HS-5 (cell line): ENCODE measurements at regions not wholly inside any gene's neighbourhood (a gene's known extent, or its start where the extent isn't known, plus 50 kb on each side); places are given as distances from the start of the nearest gene placed in this dataset.

Source experiments
- DNase-seq: peaks from one replicate; pipeline ENCODE4 v3.0.0-alpha.2; 2012; ENCODE audit warnings: low read depth

DNA sequence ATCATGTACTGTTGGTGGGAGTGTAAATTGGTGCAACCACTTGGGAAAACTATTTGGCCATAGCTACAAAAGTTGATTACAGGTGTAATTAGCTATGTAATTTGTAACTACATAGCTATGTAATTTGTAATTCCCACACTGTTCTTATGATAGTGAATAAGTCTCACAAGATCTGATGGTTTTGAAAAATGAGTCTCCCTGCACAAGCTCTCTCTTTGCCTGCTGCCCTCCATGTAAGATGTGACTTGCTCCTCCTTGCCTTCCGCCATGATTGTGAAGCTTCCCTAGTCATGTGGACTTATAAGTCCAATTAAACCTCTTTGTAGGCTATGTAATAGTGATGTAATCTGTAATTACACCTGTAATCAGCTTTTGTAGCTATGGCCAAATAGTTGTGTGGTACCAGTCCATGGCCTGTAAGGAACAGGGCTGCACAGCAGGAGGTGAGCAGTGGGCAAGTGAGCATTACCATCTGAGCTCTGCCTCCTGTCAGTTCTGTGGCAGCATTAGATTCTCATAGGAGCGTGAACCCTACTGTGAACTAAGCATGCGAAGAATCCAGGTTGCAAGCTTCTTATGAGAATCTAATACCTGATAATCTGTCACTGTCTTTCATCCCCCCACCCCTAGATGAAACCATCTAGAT, 133.7 kb upstream of the COPS8 start:
- no peak for DNase-seq

DNA sequence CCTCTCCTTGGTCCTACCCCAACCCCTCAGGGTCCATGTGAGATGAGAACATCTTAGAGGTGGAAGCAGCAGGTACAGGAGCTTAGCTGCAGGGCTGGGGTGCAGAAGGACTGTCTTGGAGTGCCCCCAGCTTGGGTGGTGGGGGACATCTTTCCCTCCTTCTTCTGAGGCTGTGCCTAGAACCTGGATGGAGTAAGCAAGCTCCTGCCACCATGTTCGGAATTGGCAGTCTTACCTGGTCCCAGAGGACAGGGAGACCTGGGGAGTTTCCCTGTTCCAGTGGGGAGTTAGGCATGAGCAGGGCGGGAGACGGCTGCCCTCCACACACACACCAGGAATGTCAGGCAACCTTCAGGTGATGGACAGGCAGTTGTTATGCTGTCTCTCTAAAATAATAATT, 131.0 kb upstream of the COPS8 start:
- no peak for DNase-seq

DNA sequence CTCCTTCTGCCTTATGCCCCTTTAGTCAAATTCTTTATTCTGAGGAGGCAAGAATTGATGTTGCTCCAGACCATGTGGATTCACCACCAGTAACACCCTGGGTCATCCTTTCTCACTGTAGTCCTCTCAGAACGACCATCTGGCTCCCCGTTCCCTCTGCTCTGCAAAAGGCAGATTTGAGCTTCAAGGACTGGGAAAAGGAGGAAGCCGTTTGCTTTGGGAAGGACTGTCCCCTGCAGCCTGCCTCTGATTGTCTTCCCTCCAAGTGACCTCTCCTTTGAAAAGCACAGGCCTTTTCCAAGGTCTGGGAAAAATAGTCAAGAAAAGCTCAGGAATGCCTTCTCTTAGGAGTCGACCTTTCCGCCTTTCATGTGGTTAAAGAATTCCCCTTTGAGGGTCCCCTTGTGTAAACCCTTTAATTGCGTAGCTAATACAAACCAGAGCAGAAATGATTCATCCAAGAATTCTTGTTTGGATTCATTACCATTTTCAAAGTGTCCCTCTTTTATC, 130.1 kb upstream of the COPS8 start:
- DNase-seq, result no peak

DNA sequence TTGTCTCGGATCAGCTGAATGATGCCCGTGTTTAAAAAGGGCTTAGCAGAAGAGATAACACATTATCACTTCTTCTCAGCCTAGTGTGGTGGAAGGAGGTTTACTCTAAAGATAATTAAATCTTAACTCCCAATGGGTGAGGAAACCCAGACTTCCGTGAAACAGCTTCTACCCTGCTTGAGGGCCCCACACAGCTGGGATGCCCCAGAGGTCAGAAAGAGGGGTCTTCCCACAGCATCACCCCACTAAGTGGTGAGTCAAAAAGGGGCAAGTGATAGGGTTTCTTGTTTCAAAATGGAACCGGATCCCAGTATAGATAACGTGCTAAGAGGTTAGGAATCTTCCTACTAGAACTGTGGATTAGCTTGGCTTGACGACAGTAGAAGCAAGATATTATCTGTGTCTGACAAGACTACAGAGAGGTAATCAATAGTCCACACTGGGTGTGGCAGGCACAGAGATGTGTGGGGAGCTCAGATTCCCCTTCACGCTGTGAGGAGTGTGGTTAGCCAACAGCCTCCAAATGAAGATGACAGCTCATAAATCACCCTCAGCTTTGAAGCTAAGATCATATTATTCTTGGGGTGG, 129.6 kb upstream of the COPS8 start:
- no peak for DNase-seq

DNA sequence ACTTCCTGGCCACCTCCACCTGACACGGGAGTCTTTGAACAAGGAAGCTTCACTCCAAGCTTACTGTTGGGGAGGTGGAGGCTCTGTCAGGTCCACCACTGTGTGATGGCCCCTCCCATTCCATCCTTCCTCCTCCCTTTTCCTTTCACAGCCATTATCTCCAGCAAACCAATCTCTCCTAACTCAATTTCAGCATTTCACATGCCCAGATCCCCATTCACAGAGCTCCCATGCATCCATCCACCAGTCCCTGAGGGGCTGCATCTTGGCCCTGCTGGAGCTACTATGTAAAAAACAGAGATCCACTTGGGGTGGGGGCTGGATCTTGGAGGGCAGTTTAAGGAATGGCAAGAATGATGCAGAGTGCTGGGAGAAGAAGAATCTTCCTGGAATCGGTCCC, 129.0 kb upstream of the COPS8 start:
- no peak for DNase-seq

DNA sequence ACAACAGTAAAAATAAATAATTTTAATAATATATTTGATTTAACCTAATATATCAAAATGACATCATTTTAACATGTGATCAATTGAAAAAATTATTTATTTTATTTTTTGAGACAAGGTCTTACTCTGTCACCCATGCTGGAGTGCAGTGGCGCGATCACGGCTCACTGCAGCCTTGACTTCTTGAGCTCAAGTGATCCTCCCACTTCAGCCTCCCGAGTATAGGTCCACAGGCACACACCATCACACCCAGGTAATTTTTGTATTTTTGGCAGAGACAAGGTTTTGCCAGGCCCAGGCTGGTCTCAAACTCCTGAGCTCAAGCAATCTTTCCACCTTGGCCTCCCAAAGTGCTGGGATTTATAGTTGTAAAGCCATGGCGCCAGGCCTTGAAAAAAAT, 126.7 kb upstream of the COPS8 start:
- no peak for DNase-seq

DNA sequence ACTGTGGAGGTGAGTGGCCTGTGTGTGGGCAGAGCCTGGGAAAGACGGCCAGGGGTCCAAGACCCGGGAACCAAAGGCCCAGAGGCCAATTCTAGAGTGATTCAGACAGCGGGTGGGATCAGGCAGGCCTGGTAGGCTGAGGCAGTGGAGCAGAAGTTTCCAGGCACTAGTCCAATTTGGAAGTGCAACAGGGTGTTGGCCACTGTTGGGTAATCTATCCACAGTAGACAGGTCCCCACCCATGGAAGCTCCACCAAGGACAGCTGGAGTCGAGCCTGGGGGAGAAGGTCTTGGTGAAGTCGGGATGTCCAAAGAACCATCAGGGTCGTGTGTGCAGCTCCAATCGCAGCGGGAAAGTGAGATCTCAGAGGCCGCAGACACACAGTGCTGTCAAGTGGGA, 125.8 kb upstream of the COPS8 start:
- no peak for DNase-seq

DNA sequence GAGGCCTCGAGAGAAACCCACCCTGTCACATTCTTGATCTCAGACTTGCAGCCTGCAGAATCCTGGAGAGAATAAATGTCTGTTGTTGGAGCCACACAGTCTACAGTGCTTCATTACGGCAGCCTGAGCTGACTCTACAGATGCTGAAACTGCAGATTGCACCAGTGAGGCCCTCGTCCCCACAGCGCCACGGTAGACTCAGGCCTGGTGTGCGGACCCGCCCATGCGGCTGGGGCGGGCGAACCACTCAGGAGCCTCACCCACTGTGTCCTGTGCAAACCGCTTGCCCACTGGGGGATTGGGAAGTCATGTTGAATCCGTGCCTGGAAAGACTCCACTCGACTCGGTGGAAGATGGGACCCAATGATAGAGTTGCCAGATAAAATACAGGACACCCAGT, 125.2 kb upstream of the COPS8 start:
- no peak for DNase-seq

DNA sequence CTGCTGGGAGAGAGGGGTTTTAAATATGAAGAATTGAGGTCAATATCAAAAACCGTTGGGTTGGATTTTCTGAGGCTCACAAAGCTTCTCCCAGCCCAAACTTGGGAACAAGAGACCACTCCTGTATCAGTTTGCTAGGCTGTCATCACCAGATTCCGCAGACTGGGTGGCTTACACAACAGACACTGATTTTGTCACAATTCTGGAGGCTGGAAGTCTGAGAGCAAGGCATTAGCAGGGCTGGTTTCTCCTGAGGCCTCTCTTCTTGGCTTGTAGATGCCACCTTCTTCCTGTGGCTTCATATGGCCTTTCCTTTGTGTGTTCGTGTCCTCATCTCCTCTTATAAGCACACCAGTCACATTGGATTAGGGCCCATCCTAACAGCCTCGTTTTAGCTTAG, 122.9 kb upstream of the COPS8 start:
- DNase-seq, result no peak

DNA sequence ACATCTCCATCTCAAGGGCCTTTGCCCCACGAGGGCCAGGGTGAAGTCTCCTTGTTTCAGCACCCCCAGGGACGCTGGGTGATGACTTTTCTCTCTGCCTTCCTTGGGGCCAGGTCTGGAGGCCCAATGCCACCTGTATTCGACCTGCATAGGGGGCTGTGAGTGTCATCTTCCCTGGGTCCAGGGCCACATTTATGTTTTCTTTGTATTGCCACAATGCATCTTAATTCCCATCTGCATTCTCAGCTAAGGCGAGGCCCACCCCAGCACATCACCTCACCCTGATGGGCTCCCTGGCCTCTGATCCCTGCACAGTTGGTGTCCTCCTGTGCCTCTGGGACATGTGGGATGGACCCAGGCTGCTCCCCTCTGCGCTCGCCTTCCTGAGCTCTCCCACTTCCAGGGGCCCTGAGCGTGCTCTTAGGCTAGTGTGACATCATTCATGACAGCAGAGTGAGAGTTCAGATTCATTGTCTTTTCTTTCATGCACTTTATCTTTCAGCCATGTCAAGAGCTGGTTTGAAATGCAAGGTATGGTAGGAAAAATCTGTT, 122.0 kb upstream of the COPS8 start:
- no peak for DNase-seq

DNA sequence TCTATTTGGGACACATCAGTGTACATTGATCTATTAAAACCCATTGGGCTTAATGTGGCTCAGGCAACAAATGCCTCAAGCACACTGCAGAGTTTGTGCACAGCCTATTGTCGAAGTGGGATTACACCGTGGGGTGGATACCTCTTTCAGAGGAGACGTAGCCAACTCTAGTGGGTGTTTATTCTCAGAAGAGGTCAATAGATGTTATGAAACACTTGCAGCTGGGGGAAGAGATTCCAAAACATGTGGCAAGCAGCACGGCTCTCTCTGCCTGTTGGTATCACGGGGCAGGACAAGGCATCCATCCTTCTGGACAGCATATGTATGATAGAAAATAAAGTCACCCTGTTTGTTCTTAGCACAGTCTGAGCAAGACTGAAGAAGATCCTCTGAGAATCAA, 121.4 kb upstream of the COPS8 start:
- no peak for DNase-seq

DNA sequence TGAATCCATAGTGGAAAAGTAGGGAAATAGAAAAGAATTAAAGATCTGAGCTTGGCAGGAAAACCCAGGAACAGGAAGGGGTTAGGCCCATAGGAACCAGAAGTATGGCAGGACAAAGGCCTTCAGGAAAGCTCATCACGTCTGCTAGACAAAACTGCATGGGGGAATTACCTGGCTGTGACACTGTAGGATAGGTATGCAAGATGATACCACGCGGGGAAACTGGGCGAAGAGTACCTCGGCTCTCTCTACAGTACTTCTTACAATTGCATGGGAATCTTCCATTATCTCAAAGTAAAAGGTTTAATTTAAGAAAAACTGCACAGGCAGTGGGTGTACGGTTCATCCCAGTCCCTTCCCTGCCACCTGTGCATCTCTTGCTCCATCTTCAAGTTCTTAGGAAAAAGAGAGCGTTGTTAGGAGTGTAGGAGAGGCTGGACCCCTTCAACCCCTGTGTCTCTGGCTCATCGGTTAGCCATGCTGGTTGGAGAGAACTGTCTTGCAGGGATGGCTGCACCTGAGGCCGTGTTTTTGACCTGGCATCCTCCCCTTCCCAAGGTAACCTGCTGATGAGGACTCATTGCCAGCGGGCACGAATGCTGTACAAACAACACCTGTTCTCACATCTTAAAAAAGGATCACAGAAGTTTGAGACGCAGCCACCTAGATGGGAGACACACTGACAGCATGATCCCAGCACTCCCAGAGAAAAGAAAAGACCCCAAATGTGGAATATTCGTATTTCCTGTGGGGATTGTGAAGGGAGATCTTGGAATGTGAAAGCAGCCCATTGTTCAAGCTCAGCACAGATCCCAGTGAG, 120.5 kb upstream of the COPS8 start:
- no peak for DNase-seq

DNA sequence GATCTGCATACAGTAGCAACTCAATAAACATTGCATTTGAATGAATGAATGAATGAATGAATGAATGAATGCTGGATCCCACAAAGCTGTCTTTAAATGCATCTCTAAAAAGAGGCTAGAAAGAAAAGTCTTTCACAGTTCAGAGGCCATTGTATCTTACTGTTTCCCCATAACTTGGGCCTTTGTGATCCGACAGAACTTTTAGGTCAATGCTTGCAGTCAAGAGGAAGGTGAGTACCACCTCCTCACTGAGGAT, 119.9 kb upstream of the COPS8 start:
- DNase-seq, result no peak

DNA sequence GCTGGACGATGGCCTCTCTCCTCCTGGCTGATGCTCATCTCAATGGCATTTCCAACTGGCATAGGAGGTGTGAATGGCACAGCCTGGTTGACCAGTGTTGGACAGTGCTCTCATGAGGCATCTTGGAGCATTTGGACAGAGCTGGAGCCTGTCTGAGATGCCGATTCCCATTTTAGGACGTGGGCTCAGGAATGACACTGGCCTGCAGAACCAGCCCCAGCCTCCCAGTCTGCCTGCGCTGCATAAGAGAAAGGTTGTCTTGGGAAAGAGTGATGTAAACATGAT, 118.2 kb upstream of the COPS8 start:
- DNase-seq, result no peak

DNA sequence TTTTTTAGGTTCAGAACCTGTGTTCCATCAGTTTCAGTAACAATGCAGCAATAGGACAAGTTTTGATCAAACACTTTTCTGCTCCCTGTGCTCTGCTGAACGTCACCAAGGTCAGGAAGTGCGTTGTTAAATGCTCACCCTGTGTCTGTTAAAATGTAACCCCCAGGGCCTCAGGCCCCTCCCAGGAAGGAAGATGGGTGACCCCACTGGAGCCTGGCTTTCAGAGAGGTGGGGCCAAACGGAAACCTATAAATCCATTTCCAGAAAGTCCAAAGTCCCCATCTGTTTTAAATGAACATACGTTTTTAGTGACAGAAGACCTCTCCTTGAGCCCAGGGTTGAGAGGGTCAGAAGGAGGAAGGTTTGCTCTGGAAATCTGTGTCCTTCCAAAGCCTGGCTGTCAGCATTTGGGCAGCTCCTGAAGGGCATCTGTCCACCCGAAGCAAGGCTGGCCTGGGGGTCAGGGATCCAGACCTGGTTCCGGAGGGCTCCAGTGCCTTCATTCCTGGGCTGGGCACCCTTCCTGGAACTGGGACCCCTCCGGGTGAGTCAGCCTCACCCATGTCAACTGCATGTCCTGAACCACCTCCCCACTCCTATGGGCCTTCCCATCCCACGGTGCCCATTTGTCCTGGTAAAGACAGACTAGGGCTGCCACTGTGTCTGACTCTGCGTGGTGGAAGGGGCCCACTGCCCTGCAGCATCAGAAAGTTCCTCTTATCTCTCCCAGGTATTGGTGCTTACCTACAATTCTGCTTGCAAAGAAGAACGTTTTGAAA, 117.4 kb upstream of the COPS8 start:
- no peak for DNase-seq

DNA sequence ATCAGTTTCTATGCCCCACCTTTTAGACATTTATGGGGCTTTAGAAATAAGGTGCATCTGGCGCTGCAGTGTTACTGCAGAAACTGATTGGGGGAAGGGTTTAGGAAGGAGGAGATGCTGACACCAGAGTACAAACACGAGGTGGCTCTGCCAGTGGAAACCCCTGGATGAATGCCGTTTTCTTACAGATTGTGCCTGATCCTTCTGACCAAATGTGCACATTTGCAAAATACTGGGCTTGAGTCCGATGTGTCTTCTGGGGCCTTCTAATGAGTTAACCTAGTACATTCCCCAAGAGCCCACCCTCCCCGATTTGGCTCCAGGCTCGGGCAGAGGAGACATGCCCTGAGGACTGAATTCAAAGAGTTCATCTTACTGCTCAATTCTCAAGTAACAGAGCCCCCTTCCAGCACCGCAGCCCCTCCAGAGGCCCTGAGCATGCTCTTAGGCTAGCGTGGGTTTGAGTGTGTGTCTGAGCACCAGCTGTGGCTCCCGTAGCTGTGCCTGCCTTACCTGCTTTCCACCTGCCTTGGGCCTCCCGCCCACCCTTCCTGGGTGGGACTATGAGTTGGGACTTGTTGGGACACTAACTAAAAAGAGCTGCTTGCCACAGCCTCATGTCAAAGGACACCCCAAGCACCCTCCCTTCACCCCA, 116.7 kb upstream of the COPS8 start:
- no peak for DNase-seq

DNA sequence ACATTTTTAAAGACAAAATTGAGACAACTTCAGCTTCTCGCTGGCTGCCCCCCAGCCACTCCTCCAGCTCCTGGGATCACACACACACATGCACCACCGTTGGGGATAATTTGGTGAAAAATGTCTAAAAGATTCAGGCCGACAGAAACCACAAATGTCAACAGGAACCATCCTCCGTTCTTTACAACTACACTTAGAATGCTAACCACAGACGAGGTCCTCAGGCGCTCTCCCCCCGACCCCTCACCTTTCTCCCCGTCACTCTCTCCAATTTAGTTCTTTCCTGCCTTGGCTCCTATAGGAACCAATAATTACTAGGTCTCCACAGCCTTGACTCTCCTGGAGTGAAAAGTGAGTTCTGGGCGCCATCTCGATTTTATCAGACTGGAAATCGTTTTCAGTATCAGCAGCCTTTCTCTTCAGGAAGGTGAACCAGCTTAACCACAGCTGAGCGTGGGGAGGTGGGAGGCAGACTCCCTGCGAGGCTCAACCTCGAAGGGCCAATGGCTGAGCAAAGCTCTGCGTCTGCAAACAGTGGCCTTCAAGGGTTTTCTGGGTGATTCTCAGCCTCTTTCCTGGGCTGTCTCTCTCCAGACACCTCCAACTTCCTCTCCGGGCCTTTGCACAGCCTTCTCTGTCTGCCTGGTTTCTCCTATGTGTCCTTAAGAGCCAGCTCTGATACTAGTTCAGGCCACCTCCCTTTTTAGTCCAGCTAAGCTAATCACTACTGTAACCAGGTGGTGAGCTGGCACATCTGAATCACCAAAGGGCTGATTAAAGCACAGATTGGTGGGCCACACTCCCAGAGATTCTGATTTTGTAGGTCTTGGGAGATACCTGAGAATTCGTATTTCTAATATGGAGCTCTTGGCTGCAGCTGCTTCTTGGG, 115.7 kb upstream of the COPS8 start:
- DNase-seq, result no peak

DNA sequence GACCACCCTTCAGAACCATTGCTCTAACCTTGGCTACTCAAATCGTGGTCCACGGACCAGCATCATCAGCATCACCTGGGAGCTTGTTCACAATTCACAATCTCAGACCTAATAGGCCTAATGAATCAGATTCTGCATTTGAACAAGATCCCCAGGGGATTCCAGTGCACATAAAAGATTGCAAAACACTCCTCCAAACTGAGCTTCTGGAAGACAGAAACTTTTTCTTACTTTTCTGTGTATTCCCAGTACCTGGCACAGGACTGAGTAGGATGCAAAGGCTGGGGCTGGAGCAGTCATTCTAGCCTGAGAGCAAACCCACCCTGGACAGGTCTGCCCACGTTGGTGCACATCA, 115.1 kb upstream of the COPS8 start:
- DNase-seq, result no peak

DNA sequence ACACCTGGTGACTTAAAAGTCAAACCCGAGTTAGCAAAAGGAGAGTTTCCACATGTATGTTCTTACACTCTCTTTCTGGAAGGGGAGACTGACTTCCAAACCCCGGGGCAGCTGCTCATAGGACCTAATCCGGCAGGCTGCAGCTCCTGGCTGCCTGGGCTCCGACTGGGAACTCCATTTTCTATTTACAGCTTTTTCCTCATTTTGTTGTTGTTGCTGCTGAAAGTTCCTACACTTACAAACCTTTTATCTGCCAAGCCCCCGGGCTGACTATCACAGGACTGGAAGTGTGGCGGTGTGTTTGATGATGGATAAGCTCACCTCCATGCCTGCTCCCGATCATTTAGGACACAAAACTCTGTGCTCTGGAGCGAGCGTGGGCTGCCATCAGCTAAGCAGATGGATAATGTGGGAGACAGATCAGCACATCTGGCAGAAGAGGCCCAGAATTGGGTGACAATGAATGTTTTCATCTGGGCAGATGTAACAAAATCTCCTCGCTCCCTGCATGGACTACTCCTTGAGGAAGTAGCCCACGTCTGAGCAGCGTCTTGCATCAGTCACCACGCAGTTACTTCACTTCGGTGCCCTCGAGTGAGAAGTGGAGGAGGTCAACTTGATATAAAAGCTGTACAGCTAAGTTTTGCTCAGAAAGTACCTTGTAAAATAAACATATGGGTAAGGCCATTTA, 114.4 kb upstream of the COPS8 start:
- no peak for DNase-seq

DNA sequence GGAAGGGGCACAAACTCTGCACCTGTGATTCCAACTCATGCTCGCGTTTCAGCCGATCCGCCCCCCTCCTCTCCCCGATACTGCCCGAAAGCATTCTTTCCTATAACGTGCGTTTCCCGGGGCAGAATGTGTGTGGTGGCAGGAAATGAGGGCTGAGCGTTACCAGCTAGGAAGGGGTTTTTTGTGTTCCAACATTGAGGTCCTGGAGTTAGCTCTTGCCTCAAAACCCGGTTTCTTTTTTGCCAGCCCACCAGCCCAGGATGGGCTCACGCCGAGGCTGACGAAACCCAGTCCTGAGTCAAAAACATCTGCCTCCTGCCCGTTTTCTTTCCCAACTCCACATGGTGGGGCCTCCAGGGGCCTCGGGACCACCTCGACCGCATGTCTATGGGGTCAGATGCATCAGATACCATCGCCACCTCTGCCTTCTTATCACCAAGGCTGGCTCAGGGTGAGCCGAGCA, 113.7 kb upstream of the COPS8 start:
- DNase-seq, result no peak
